SU-DHL-6 (cell line): ENCODE measurements at regions not wholly inside any gene's neighbourhood (a gene's known extent, or its start where the extent isn't known, plus 50 kb on each side); places are given as distances from the start of the nearest gene placed in this dataset.

Source experiments
- H2AFZ ChIP-seq: fragments of 200-600 bp; sonication (generic); 2 replicates; pipeline ENCODE4 v1.6.1; 2014; ENCODE audit warnings: low read depth, mild to moderate bottlenecking, moderate library complexity, mixed read lengths, antibody characterized with exemption, low read length; ENCODE audit not compliant: severe bottlenecking
- H3F3A ChIP-seq: fragments of 200-600 bp; shearing (Covaris generic); 2 replicates; pipeline ENCODE4 v1.6.0; 2016; ENCODE audit warnings: antibody characterized with exemption, mild to moderate bottlenecking; ENCODE audit not compliant: insufficient read depth
- H3K27ac ChIP-seq: fragments of 200-600 bp; sonication (generic); 2 replicates; pipeline ENCODE4 v1.5.1; 2016; ENCODE audit warnings: low read depth, mild to moderate bottlenecking, low read length, moderate library complexity, mixed read lengths
- H3K27me3 ChIP-seq: fragments of 200-600 bp; sonication (generic), shearing (Covaris generic); 2 replicates; pipeline ENCODE4 v1.6.0; 2014; ENCODE audit warnings: mild to moderate bottlenecking, low read length
- H3K36me3 ChIP-seq: fragments of 200-600 bp; sonication (generic); 2 replicates; pipeline ENCODE4 v1.6.1; 2014; ENCODE audit warnings: mild to moderate bottlenecking, low read length, mixed read lengths
- H3K4me2 ChIP-seq: fragments of 300-600, 200-600 bp; shearing (Covaris generic), sonication (generic); 2 replicates; pipeline ENCODE4 v1.6.0; 2014; ENCODE audit warnings: low read length, low read depth, mild to moderate bottlenecking; ENCODE audit not compliant: poor library complexity, severe bottlenecking
- H3K4me3 ChIP-seq: fragments of 200-600 bp; sonication (generic); 2 replicates; pipeline ENCODE4 v1.5.1; 2014; ENCODE audit warnings: antibody characterized with exemption, low read length, mild to moderate bottlenecking, mixed read lengths; ENCODE audit not compliant: insufficient read depth, poor library complexity, severe bottlenecking
- H3K79me2 ChIP-seq: fragments of 200-600 bp; sonication (generic); 2 replicates; pipeline ENCODE4 v1.6.1; 2014; ENCODE audit warnings: mild to moderate bottlenecking, low read length, moderate library complexity; ENCODE audit not compliant: insufficient read depth
- H3K9ac ChIP-seq: fragments of 200-600 bp; sonication (generic); 2 replicates; pipeline ENCODE4 v1.7.0; 2014; ENCODE audit warnings: mild to moderate bottlenecking, low read length
- H3K9me2 ChIP-seq: fragments of 200-600 bp; sonication (generic); replicated peaks from 2 replicates; pipeline ENCODE4 v1.6.1; 2014; ENCODE audit warnings: low read length; ENCODE audit not compliant: insufficient read depth
- H3K9me3 ChIP-seq: fragments of 200-600 bp; sonication (generic); 2 replicates; pipeline ENCODE4 v1.6.1; 2014; ENCODE audit warnings: low read length, mixed read lengths; ENCODE audit not compliant: insufficient read depth
- H4K20me1 ChIP-seq: fragments of 200-600 bp; sonication (generic); 2 replicates; pipeline ENCODE4 v1.6.1; 2014; ENCODE audit warnings: low read depth, mild to moderate bottlenecking, antibody characterized with exemption, low read length, moderate library complexity, mixed read lengths
- CTCF ChIP-seq: fragments of 200-600 bp; sonication (generic); IDR thresholded peaks from one replicate; pipeline ENCODE4 v1.5.1; 2017; ENCODE audit warnings: antibody characterized with exemption, mild to moderate bottlenecking, low read length, moderate library complexity; ENCODE audit not compliant: insufficient read depth, poor library complexity, severe bottlenecking
- EZH2phosphoT487 ChIP-seq: fragments of 200-600 bp; sonication (generic), shearing (Covaris generic); conservative IDR thresholded peaks from 2 replicates; pipeline ENCODE4 v1.6.1; 2018; ENCODE audit warnings: mild to moderate bottlenecking, antibody characterized with exemption, low read length, moderate library complexity, mixed read lengths

DNA sequence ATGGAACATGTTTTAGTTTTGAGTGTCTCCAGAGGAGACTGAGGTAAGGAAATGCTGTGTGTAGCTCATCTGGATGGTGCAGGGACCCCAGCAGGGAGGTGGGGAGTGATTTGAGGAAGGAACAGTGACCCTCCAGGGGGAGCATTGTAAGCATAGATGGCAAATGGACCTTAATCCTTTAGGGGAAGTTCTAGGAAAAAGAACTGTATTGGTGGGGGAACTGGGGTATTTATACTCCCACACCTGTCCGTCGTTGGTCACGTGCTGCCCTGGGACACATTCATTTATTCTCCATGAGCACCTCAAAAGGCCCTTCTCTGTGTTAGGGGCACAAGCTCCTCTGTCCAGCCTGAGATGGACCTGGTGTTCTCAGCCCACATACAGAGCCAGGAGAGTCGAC is 233.9 kb upstream of the HDAC4 start:
- Histone ChIP-seq H3K36me3 (no peaks in the 10 kb centered on the region), H3K27ac (no peak overlapping the region), H3F3A (no peaks in the 10 kb centered on the region), H4K20me1 (no peaks in the 10 kb centered on the region), H2AFZ (no peak overlapping the region), H3K79me2 (no peaks in the 10 kb centered on the region), H3K9me2 (no peaks in the 10 kb centered on the region), H3K9me3 (no peaks in the 10 kb centered on the region), H3K4me2 (no peak overlapping the region), H3K4me3 (no peak overlapping the region), H3K9ac (no peak overlapping the region), H3K27me3 (no peaks in the 10 kb centered on the region)
- no peak for TF ChIP-seq CTCF
- TF ChIP-seq EZH2phosphoT487: no peak

DNA sequence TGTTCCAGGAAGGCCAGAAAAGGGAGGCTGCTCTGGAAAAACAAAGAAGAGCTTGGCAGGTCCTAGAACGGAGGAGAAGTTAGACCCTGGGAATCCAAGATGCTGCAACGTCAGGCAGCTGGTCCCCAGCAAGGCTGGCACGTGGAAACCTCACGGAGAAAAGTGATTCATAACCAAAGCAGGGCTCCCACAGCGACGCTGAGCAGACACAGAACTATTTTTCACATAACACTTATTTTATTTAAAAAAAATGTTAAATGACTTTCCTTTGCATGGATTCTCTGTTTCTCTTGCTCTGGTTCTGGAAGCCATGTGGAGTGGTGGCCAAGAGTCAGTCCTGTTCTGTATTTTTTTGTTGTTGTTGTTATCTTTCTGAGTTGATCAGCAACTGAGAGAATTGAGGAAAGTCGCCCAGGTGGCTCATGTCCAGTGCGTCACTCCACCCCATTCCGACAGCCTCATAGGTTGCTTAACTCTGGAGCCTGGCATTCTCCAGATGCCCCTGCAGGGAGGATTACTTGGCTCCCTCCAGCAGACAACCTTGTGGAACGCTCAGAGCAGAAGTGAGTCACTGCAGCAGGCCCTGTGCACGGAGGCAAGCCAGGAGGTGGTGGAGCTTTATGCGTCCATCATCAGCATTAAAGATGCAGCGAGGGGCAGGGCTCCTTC is 229.9 kb upstream of the HDAC4 start:
- no peaks in the 10 kb centered on the region for H3K9me2 ChIP-seq
- H3K9me3 ChIP-seq: no peaks in the 10 kb centered on the region
- no peak overlapping the region for H3K4me2 ChIP-seq
- no peaks in the 10 kb centered on the region for H3F3A ChIP-seq
- no peaks in the 10 kb centered on the region for H3K79me2 ChIP-seq
- no peaks in the 10 kb centered on the region for H3K36me3 ChIP-seq
- H3K27ac ChIP-seq: no peak overlapping the region
- no peak overlapping the region for H3K4me3 ChIP-seq
- H3K9ac ChIP-seq: no peak overlapping the region
- H2AFZ ChIP-seq: no peak overlapping the region
- H4K20me1 ChIP-seq: no peaks in the 10 kb centered on the region
- TF ChIP-seq EZH2phosphoT487 (no peak), CTCF (no peak)
- H3K27me3 ChIP-seq: no peaks in the 10 kb centered on the region

DNA sequence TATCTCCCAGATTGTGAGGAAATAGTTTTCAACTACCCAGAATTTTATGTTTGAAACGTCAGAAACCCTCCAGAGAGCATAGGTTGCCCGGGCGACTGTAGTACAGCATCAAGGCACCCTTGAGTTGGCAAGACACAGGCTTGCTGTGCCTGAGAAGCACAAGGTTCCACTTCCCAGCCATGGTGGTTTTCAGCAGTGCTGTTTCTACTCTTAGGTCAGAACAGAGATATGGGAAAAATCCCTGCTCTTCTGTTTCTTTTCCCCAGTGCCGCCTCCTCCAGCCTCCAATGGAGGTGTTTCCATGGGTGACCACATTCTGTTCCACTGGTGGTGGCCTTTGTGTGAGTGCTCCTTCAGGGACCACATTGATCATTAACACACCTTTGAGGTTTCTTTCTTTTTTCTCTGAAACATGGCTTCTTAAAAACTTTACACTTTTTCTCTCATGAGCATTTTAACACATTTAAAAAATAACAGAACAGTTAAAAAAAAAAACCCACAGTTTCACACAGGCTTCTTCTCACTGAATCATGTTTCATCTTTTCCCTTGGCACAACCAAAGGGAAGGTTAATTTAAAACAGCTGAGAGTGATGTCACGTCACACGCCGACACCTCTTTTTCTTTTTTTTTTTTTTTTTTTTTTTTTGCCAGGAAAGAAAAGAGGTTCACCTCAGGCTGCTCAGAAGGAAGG is 229.3 kb upstream of the HDAC4 start:
- no peak for TF ChIP-seq CTCF
- no peak for TF ChIP-seq EZH2phosphoT487
- Histone ChIP-seq H3K27ac (no peak overlapping the region), H3K4me2 (no peak overlapping the region), H3K4me3 (no peak overlapping the region), H3K9me2 (no peaks in the 10 kb centered on the region), H3F3A (no peaks in the 10 kb centered on the region), H4K20me1 (no peaks in the 10 kb centered on the region), H3K36me3 (no peaks in the 10 kb centered on the region), H3K9me3 (no peaks in the 10 kb centered on the region), H3K9ac (no peak overlapping the region), H3K27me3 (no peaks in the 10 kb centered on the region), H2AFZ (no peak overlapping the region), H3K79me2 (no peaks in the 10 kb centered on the region)
